ENCODE measurements at regions not wholly inside any gene's neighbourhood (a gene's known extent, or its start where the extent isn't known, plus 50 kb on each side); places are given as distances from the start of the nearest gene placed in this dataset.
"Not testable (repeated sequence)": the region's sequence is repeated elsewhere in the genome, so short reads cannot be mapped to it uniquely, and the experiment has no call there.

- no peak for TF ChIP-seq CTCF (conservative IDR thresholded peaks at IDR 0.05)
Observed at GRCh38 chr1:98546319-98546718, 115.2 kb upstream of the SNX7 start.

GRCh38 chr1:98538106-98538505, 123.4 kb upstream of the SNX7 start:
- H3K27ac ChIP-seq, result no peak overlapping the region
- TF ChIP-seq CTCF (conservative IDR thresholded peaks at IDR 0.05), result no peak

More at GRCh38 chr1:98546319-98546718, 115.2 kb upstream of the SNX7 start:
- no peak overlapping the region for H3K27ac ChIP-seq

GRCh38 chr1:98523256-98523655, 138.3 kb upstream of the SNX7 start:
- TF ChIP-seq CTCF (conservative IDR thresholded peaks at IDR 0.05), result no peak

DNA sequence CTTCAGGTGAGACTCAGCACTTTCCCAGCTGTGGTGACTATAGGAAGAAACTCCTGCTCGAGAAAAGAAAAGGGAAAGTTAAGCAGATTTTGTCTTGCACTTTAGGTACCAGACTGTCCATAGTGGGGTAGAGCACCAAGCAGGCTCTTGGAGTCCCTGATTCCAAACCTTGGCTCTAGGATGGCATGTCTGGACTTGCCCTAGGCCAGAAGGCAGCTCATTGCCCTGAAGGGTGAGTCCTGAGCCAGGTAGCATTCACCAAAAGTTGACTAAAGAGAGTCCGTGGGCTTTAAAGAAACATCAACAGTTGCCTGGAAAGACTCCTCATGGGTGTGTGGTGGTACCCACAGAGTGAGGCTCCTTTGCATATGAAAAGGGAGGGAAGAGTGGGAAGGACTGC, 145.2 kb upstream of the SNX7 start:
- no peak for TF ChIP-seq CTCF (conservative IDR thresholded peaks at IDR 0.05)
- H3K27ac ChIP-seq, result no peak overlapping the region

More at GRCh38 chr1:98523256-98523655, 138.3 kb upstream of the SNX7 start:
- H3K27ac ChIP-seq, result no peak overlapping the region

GRCh38 chr1:98515744-98516143, 145.8 kb upstream of the SNX7 start:
- H3K27ac ChIP-seq, result no peak overlapping the region
- no peak for TF ChIP-seq CTCF (conservative IDR thresholded peaks at IDR 0.05)

- not testable (repeated sequence) for H3K27ac ChIP-seq
Observed at GRCh38 chr1:98512216-98512615, 149.3 kb upstream of the SNX7 start.

GRCh38 chr1:98503771-98504170, 157.8 kb upstream of the SNX7 start:
- H3K27ac ChIP-seq, result no peak overlapping the region
- TF ChIP-seq CTCF (conservative IDR thresholded peaks at IDR 0.05), result no peak

- no peak overlapping the region for H3K27ac ChIP-seq
- TF ChIP-seq CTCF (conservative IDR thresholded peaks at IDR 0.05), result no peak
Observed at GRCh38 chr1:98502937-98503336, 158.6 kb upstream of the SNX7 start.

All from VCaP (cell line).